ENCODE measurements at regions not wholly inside any gene's neighbourhood (a gene's known extent, or its start where the extent isn't known, plus 50 kb on each side); places are given as distances from the start of the nearest gene placed in this dataset.

DNA sequence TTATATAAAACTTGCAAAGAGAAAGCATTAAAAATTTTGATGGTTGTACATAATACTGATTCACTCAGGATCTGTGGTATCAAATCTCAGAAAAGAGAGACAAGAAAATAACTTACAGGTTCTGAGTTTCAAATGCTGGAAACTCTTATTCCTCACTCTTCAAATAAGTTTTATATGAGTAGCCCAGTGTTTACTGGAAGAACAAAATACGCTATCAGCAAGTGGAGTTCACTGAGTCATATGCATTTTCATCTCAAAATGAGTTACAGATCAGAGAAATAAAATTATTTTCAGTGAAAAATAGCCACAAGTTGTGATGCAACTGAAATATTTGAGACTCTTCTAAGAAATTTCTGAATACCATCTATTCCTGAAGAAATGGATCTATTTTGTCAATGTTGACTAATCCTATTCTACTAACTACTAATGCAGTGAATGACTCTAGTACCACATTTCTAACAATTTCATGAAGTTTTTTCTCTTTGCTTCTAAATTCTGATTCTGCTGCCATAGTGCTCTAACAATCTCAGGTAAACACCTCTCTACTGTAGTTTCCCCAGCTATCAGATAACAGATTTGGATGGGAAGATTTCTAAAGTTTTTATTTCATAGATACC lies 391.7 kb downstream of the ZEB2 start:
- TF ChIP-seq POLR2A (IDR thresholded peaks at IDR 0.05; ENCODE audit: low read length) (no peak), GATA1 (IDR thresholded peaks at IDR 0.05; ENCODE audit: low read depth, low read length) (no peak)

All from erythroblast (primary cell).